NT2/D1 (cell line): ENCODE measurements at regions not wholly inside any gene's neighbourhood (a gene's known extent, or its start where the extent isn't known, plus 50 kb on each side); places are given as distances from the start of the nearest gene placed in this dataset.

Experiments
- SUZ12 ChIP-seq: IDR thresholded peaks from 2 replicates; pipeline ENCODE4 v1.6.1; 2011; ENCODE audit not compliant: insufficient read length, insufficient read depth; ENCODE audit errors: extremely low read depth
- YY1 ChIP-seq: IDR thresholded peaks from 2 replicates; pipeline ENCODE4 v1.6.1; 2011; ENCODE audit not compliant: insufficient read length, insufficient read depth
- ZNF274 ChIP-seq: IDR thresholded peaks from 2 replicates; pipeline ENCODE4 v1.6.1; 2011; ENCODE audit warnings: mild to moderate bottlenecking, low read depth, low read length

GRCh38 chr9:65409471-65409980, 124.5 kb upstream of the FOXD4L5 start:
- TF ChIP-seq YY1 = no peak
- TF ChIP-seq ZNF274 = no peak
- TF ChIP-seq SUZ12 = no peak
